VCaP (cell line): ENCODE measurements at regions not wholly inside any gene's neighbourhood (a gene's known extent, or its start where the extent isn't known, plus 50 kb on each side); places are given as distances from the start of the nearest gene placed in this dataset.
"Not testable (repeated sequence)": the region's sequence is repeated elsewhere in the genome, so short reads cannot be mapped to it uniquely, and the experiment has no call there.

Source experiments
- H3K27ac ChIP-seq: fragments of 450-650 bp; 2 replicates; pipeline ENCODE4 v1.5.1; 2017
- CTCF ChIP-seq: fragments of 450-650 bp; conservative IDR thresholded peaks from 2 replicates; pipeline ENCODE4 v1.5.1; 2017; ENCODE audit warnings: mild to moderate bottlenecking, moderate library complexity

- no peak overlapping the region for H3K27ac ChIP-seq
- TF ChIP-seq CTCF, result no peak
Observed at GRCh38 chr17:33574942-33575445, 281.9 kb upstream of the ASIC2 start.

GRCh38 chr17:33579740-33580139 is 286.6 kb upstream of the ASIC2 start:
- H3K27ac ChIP-seq, result not testable (repeated sequence)

- TF ChIP-seq CTCF, result no peak
- H3K27ac ChIP-seq, result no peak overlapping the region
Observed at GRCh38 chr17:33580215-33580614, 287.1 kb upstream of the ASIC2 start.

GRCh38 chr17:33582661-33583060 is 289.6 kb upstream of the ASIC2 start:
- no peak overlapping the region for H3K27ac ChIP-seq
- TF ChIP-seq CTCF, result no peak

GRCh38 chr17:33583518-33584417 is 290.7 kb upstream of the ASIC2 start:
- no peak overlapping the region for H3K27ac ChIP-seq
- TF ChIP-seq CTCF, result no peak

GRCh38 chr17:33593991-33594390 is 300.9 kb upstream of the ASIC2 start:
- H3K27ac ChIP-seq, result no peak overlapping the region
- no peak for TF ChIP-seq CTCF

- no peak overlapping the region for H3K27ac ChIP-seq
- TF ChIP-seq CTCF, result no peak
Observed at GRCh38 chr17:33595828-33596227, 302.7 kb upstream of the ASIC2 start.

- no peak overlapping the region for H3K27ac ChIP-seq
- TF ChIP-seq CTCF, result no peak
Observed at GRCh38 chr17:33596899-33597298, 303.8 kb upstream of the ASIC2 start.
